OCI-LY1 (cell line): ENCODE measurements at regions not wholly inside any gene's neighbourhood (a gene's known extent, or its start where the extent isn't known, plus 50 kb on each side); places are given as distances from the start of the nearest gene placed in this dataset.

Experiments
- H2AFZ ChIP-seq: fragments of 200-600 bp; sonication (generic), shearing (Covaris generic); 2 replicates; pipeline ENCODE4 v1.6.0; 2014; ENCODE audit warnings: antibody characterized with exemption, mild to moderate bottlenecking, low read length
- H3F3A ChIP-seq: fragments of 200-600 bp; sonication (generic), shearing (Covaris generic); 2 replicates; pipeline ENCODE4 v1.6.0; 2014; ENCODE audit warnings: mild to moderate bottlenecking, antibody characterized with exemption, low read length, moderate library complexity; ENCODE audit not compliant: insufficient read depth
- H3K27ac ChIP-seq: fragments of 200-600 bp; sonication (generic); 2 replicates; pipeline ENCODE4 v1.5.1; 2014; ENCODE audit warnings: low read length, mixed run types, mild to moderate bottlenecking, low read depth; ENCODE audit not compliant: poor library complexity, severe bottlenecking
- H3K27me3 ChIP-seq: fragments of 200-600 bp; sonication (generic); 2 replicates; pipeline ENCODE4 v1.6.0; 2014; ENCODE audit warnings: antibody characterized with exemption, mild to moderate bottlenecking, low read length, moderate library complexity; ENCODE audit not compliant: insufficient read depth
- H3K36me3 ChIP-seq: fragments of 200-600 bp; sonication (generic); 2 replicates; pipeline ENCODE4 v1.6.1; 2014; ENCODE audit warnings: mild to moderate bottlenecking, antibody characterized with exemption, low read length, moderate library complexity, mixed read lengths; ENCODE audit not compliant: insufficient read depth
- H3K4me1 ChIP-seq: fragments of 200-600 bp; sonication (generic); 2 replicates; pipeline ENCODE4 v1.5.1; 2014; ENCODE audit warnings: mild to moderate bottlenecking, low read length, moderate library complexity; ENCODE audit not compliant: insufficient read depth, severe bottlenecking
- H3K4me2 ChIP-seq: fragments of 200-600 bp; sonication (generic), shearing (Covaris generic); 2 replicates; pipeline ENCODE4 v1.6.1; 2014; ENCODE audit warnings: low read length
- H3K4me3 ChIP-seq: fragments of 200-600 bp; sonication (generic); 2 replicates; pipeline ENCODE4 v1.5.1; 2014; ENCODE audit warnings: low read length, low read depth, mild to moderate bottlenecking, mixed read lengths; ENCODE audit not compliant: poor library complexity, severe bottlenecking
- H3K79me2 ChIP-seq: fragments of 200-600 bp; shearing (Covaris generic); 2 replicates; pipeline ENCODE4 v1.6.1; 2016; ENCODE audit warnings: mixed run types, low read length, mixed read lengths; ENCODE audit not compliant: insufficient read depth
- H3K9ac ChIP-seq: fragments of 200-600 bp; sonication (generic), shearing (Covaris generic); 2 replicates; pipeline ENCODE4 v1.6.1; 2014; ENCODE audit warnings: mild to moderate bottlenecking, low read length, mixed read lengths
- H3K9me2 ChIP-seq: fragments of 200-600 bp; sonication (generic), shearing (Covaris generic); 2 replicates; pipeline ENCODE4 v1.6.1; 2014; ENCODE audit warnings: low read depth, mild to moderate bottlenecking, low read length, mixed read lengths
- H3K9me3 ChIP-seq: fragments of 200-600 bp; shearing (Covaris generic); 2 replicates; pipeline ENCODE4 v1.6.1; 2014; ENCODE audit warnings: low read length, mixed read lengths
- H4K20me1 ChIP-seq: fragments of 200-600 bp; sonication (generic), shearing (Covaris generic); 2 replicates; pipeline ENCODE4 v1.6.0; 2016; ENCODE audit warnings: mild to moderate bottlenecking, low read length; ENCODE audit not compliant: insufficient read depth
- CTCF ChIP-seq: fragments of 200-600 bp; sonication (generic), shearing (Covaris generic); IDR thresholded peaks from 2 replicates; pipeline ENCODE4 v1.5.1; 2017; ENCODE audit warnings: mild to moderate bottlenecking, antibody characterized with exemption, low read length, moderate library complexity, mixed read lengths
- EZH2 ChIP-seq: fragments of 200-600 bp; sonication (generic), shearing (Covaris generic); IDR thresholded peaks from 2 replicates; pipeline ENCODE4 v1.8.0; 2017; ENCODE audit warnings: borderline replicate concordance, mixed run types, mild to moderate bottlenecking, antibody characterized with exemption, low read length, moderate library complexity, mixed read lengths

DNA sequence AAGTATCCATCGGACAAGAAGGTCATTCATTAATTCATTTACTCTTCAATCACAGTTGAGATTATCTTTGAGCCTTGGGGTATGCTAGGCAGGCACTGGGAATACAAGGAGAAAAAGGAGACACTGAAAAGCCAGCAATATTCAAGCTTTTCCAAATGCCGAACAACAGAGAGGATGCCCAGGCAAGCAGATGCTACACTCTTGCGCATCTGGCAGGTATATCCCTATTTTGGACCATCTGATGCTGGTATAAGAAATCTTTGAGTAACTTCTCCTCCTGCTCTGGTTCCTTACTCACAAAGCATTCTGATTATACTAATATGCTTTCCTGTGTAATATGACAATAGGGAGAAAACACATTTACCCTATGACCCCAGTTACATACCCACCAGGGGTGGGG lies 354.9 kb downstream of the CBLL2 start:
- TF ChIP-seq EZH2 (no peak), CTCF (no peak)
- H3K4me2 ChIP-seq: no peak overlapping the region

GRCh38 chrX:22628275-22628674 lies 355.6 kb downstream of the CBLL2 start:
- no peaks in the 10 kb centered on the region for H3F3A ChIP-seq
- H3K9me2 ChIP-seq: no peaks in the 10 kb centered on the region
- no peak for TF ChIP-seq EZH2
- no peak for TF ChIP-seq CTCF
- no peak overlapping the region for H2AFZ ChIP-seq
- no peaks in the 10 kb centered on the region for H3K36me3 ChIP-seq
- H3K4me2 ChIP-seq: no peak overlapping the region
- no peaks in the 10 kb centered on the region for H3K79me2 ChIP-seq
- no peaks in the 10 kb centered on the region for H3K9me3 ChIP-seq
- no peaks in the 10 kb centered on the region for H3K27me3 ChIP-seq
- H3K4me3 ChIP-seq: no peak overlapping the region
- no peak overlapping the region for H3K27ac ChIP-seq
- H3K9ac ChIP-seq: no peak overlapping the region
- H4K20me1 ChIP-seq: no peaks in the 10 kb centered on the region
- no peaks in the 10 kb centered on the region for H3K4me1 ChIP-seq

More for the DNA sequence above, 354.9 kb downstream of the CBLL2 start:
- Histone ChIP-seq H3K27me3 (no peaks in the 10 kb centered on the region), H3K27ac (no peak overlapping the region), H3K4me1 (no peaks in the 10 kb centered on the region), H2AFZ (no peak overlapping the region), H3K36me3 (no peaks in the 10 kb centered on the region), H3K9ac (no peak overlapping the region), H3K9me3 (no peaks in the 10 kb centered on the region), H3F3A (no peaks in the 10 kb centered on the region), H3K79me2 (no peaks in the 10 kb centered on the region), H3K9me2 (no peaks in the 10 kb centered on the region), H4K20me1 (no peaks in the 10 kb centered on the region), H3K4me3 (no peak overlapping the region)

- H3K79me2 ChIP-seq: no peaks in the 10 kb centered on the region
- no peaks in the 10 kb centered on the region for H3K4me1 ChIP-seq
- no peaks in the 10 kb centered on the region for H3K9me3 ChIP-seq
- H3K27me3 ChIP-seq: no peaks in the 10 kb centered on the region
- no peak overlapping the region for H3K27ac ChIP-seq
- H3K9ac ChIP-seq: no peak overlapping the region
- H3F3A ChIP-seq: no peaks in the 10 kb centered on the region
- no peaks in the 10 kb centered on the region for H4K20me1 ChIP-seq
- no peaks in the 10 kb centered on the region for H3K9me2 ChIP-seq
- no peak overlapping the region for H3K4me2 ChIP-seq
- no peak overlapping the region for H2AFZ ChIP-seq
- TF ChIP-seq EZH2 (no peak), CTCF (no peak)
- no peak overlapping the region for H3K4me3 ChIP-seq
- H3K36me3 ChIP-seq: no peaks in the 10 kb centered on the region
Measured at GRCh38 chrX:22629105-22629725, 356.5 kb downstream of the CBLL2 start.
